GM04503 (cell line): ENCODE measurements at regions not wholly inside any gene's neighbourhood (a gene's known extent, or its start where the extent isn't known, plus 50 kb on each side); places are given as distances from the start of the nearest gene placed in this dataset.

Source experiments
- DNase-seq: peaks from one replicate; pipeline ENCODE4 v3.0.0-alpha.2; 2012; ENCODE audit warnings: low read depth

DNA sequence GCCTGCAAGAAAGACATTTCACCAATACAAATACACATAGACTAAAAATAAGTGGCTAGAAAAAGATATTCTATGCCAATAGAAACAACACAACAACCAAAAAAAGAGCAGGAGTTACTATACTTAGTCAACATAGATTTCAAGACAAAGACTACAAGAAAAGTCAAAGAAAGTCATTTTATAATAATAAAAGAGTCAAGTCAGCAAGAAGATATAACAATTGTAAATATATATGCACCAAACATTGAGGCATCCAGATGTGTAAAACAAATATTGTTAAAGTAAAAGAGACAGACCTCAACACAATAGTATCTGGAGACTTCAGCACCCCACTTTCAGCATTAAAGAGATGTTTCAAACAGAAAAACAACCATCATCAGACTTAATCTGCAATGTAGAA, 104.6 kb downstream of the AMY1C start:
- DNase-seq: no peak

DNA sequence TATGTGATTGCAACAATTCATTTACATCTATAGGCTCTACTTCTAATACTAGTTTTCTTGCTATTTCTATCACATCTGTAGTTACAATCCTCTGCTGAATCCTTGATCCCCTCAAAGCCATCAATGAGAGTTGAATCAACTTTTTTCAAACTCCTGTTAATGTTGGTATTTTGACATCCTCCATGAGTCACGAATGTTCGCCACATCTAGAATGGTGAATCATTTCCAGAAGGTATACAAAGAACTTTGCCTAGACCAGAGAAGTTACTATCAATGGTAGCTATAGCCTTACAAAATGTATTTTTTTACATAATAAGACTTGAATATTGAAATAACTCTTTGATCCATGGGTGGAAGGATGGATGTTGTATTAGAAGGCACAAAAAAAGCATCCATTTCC, 110.0 kb downstream of the AMY1C start:
- DNase-seq: no peak

DNA sequence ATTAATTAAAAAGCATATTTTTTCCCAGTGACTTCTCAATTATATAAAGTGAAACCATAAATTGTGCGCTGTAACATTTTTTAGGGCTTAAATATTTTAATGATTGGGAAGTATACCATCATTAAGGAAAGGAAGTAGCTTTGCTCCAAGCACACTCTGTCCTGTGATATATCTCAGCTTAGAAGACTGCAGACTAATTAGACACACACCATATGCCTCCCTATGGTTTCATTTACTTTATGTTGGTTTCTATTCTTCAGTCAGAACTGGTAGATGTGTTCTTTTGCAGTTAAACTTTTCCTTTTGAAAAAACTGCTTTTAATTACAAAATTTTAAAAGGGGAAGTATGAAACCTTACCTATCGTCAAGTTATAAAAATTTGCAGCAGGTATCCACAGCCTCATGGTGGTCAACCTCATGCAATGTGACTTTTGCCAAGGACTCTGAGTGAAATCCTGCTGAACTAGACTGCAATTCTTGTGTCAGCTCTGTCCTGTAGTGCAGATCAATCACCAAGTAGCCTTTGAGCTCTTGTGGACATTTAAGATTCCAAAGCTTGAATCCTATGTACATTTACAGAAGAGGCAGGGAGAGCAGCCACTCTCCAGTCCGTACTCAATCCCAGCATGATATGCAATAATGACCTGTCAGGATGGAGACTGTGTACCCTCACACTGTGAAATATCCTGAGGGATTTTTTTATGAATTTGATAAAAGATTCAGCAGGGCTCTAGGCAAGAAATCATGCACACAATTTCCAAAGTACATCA, 149.1 kb downstream of the AMY1C start:
- no peak for DNase-seq

DNA sequence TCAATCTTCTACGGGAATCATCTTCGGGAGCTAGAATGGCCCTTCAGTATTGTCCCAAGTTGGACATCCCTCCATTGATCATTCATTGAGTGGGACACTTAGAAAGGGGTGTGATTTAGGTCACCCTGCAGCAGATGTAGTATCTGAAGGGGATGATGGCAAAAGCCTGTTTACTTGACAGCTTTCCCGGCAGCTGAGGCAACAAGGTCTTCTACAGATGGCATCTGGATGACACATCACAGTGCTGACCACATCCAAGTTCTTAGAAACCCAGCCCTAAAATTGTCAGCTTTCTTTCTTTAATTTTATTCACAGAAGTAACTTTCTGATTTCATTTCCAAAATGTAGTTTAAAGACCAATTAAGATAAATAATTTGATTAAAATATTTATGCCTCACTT, 150.3 kb downstream of the AMY1C start:
- DNase-seq: no peak

DNA sequence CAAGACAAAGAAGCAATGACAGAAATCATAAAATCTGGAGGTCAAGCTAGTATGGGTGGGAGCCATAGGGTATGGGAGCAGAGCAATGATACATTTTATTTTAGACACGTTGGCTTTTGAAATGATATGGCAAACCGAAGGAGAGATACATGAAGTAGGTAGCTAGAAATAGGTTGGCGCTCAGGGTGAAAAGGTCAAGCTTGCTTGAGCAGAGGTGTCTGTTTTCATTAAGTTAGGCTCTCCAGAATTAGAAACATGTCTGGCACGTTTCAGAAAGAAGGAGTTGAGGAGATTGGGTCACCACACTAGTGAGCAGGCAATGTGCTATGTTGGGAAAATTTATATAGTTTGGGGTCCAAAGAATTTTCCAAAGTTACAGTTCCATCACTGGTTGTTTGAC, 151.4 kb downstream of the AMY1C start:
- DNase-seq: no peak

DNA sequence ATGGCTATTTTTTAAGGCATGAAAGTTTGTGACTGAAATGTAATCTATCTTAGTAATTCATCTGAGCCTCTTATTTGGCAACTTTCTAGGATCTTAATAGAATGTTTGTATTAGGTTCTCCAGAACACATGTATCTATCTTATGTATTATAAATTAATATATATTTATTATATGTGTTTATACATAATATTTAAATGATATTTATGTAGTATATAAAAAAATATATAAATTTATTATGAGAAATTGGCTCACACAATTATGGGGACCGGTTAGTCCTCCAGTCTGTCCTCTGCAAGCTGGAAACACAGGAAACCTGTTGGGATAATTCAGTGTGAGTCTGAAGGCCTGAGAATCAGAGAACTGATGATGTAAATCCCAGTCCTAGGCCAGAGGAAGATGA, 155.7 kb downstream of the AMY1C start:
- no peak for DNase-seq

DNA sequence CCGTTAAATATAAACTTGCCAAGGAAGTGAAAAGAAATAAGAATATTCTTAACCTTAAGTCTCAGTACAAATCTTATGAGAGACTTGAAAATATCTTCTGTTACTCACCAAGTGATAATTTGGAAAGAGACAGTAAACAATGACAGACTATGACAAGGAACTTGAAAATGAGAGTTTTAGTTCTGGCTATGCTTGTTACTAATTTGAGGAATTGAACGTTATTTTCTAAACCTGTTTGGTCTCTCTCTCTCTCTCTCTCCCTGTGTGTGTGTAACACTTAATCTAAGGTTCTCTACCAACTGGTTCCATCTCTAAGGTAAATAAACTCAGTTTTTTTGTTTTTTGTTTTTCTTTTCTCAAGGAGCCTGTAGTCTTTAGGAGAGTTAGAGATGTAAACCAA, 161.8 kb downstream of the AMY1C start:
- no peak for DNase-seq

DNA sequence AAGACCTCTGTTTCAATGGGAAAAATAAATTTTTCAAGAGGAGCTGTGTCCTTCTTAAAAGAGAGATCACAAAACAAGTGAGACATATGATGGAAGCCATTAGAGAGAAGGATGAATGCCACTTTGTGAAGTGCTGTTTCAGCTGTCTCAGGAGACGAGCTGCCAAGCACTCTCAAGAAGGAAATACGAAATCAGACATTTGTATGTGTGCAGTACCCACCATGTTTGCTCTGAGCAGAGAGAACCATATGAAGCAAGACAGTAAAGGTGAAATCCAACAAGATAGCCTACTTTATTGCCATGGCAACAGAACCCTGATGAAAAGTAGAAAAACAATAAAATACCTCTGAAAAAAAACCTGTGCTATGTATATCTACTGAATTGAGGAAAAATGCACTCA, 168.1 kb downstream of the AMY1C start:
- DNase-seq: no peak

DNA sequence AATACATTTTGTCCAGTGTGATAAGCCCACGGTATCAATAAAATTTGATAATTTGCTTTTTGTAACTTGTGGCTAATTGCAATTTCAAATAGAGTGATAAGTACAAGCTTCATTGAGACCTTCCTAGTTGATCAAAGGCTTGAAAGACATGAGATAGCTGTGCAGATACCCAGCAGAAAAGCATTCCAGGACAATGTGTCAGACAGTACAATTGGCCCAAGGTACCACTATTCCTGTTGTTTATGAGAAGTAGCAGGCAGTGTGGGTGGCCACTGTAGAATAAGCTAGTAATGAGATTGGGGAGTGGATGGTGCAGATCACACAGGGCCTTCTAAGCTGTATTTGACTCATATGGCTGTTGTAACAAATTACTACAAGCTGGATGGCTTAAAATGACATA, 182.2 kb downstream of the AMY1C start:
- DNase-seq: no peak

DNA sequence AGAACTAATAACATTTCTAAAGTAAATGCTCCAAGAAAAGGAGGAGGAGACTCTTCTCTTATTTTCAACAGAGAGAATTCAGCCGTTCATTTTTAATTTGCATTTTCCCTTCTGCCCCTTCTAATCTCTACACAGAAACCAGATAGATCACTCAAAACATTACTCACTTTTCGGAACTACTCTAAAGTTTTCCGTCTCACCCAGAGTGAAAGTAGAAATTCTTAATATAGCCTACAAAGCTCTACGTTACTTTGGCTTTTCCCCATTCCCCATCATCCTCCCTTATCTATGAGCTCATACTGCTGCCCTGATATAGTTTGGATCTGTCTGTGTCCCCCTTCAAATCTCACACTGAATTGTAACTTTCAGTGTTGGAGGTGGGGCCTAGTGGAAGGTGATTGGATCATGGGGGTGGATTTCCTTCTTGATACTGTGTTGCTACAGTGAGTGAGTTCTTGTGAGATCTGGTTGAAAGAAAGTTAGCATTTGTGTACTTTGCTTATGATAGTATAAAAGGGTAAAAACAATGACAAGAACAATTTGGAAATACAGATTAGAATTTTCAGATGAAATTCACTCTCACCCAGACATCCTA, 188.2 kb downstream of the AMY1C start:
- no peak for DNase-seq

DNA sequence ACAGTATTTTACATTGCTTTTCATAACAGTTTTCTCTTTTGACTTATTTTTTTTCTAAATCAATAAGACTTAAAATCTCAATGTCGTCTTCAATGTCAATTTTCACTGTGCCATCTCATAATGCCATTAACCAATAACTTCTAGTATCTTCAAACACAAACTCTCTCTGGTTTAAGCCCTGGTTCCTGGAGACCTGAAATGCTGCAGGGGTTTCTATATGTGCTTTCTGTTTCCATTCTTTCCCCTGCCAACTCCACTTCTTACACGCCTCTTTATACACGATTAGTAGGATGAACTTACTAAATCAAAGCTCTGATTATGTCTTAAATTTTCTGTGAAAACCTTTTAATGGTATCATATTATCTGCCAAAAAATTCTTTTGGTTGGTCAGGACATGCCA, 191.4 kb downstream of the AMY1C start:
- no peak for DNase-seq

DNA sequence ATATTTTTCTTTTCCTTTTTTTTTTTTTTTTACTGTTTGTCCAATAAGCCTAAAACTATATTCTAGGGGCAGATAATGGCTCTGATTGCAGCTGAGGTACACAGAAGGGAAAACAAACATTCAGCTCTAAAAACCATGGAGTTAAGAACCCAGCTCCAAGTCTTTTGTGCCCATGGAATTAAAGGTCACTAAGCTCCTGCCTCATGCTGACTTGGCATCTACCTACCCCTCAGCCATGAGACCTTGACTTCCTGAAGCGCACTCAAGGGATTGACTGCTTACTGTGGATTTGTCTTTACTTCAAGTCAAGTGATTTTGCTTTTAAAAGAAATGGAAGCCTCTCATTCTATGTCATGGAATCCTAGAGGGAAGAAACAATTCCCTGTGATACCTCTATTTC, 192.3 kb downstream of the AMY1C start:
- no peak for DNase-seq

DNA sequence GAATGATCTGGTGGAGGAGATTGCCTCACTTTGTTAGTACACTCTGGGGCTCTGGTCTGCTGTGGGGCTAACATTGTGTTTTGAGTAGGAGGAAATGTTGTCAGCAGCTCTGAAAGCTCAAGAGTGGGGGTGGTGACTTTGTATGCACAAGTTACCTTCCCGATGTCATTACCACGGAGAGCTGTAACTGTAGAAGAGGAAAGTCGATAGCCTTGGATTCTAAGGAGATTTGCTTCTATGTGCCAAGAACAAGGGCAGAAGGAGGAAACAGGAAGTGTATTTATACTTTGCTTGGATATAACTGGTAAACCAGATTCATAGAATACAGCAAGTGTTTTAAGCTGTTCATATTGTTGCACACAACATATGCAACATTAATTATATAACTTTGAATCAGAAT, 196.1 kb downstream of the AMY1C start:
- DNase-seq: no peak

DNA sequence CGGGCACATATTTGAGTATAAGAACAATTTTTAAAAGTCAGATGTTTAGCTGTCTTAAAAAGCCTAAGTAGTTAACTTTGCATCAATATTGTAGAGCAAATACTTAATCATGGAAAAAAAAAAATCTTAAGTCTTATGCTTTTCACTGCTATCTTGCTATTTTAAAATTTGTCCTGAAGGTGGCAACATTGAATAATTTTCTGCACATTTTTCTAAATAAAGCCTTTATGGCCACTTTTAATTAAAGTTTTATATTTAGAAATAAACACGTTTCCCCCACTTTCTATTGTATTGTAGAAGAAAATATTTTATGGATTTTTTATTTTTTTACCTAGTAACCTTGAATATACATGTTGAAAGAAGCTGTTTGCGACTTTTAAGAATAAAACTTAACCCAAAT, 198.8 kb downstream of the AMY1C start:
- no peak for DNase-seq

DNA sequence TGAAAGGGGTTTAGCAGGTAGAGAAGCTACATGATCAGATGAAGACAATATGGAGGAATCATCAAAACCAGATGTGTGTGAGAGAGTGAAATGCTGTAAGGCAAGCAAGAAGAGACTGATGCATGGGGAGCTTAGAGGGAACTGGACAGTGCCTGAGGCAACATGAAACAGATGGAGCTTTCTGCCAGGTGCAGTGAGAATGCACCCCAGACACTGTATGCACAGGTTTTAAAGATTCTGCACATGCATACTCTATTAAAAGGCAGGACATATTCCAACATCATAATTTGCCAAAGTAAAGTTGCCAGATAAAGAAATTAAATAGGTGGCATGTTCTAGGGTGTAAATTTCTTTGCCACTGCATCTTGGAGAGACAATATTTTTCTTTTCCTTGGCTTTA, 200.1 kb downstream of the AMY1C start:
- no peak for DNase-seq

DNA sequence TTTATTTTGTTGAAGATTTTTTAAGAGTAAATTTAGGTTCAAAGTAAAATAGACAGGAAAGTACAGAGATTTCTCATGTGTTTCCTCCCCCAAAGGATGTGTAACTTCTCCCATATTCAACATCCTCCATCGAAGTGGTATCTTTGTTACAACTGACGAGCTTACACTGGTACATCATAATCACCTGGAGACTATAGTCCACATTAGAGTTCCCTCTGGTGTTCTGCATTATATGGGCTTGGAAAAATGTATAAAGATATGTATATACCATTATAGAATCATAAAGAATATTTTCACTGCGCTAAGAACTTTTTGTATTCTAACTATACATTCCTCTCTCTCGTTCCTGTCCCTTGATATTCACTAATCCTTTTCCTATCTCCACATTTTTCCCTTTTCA, 203.7 kb downstream of the AMY1C start:
- no peak for DNase-seq

DNA sequence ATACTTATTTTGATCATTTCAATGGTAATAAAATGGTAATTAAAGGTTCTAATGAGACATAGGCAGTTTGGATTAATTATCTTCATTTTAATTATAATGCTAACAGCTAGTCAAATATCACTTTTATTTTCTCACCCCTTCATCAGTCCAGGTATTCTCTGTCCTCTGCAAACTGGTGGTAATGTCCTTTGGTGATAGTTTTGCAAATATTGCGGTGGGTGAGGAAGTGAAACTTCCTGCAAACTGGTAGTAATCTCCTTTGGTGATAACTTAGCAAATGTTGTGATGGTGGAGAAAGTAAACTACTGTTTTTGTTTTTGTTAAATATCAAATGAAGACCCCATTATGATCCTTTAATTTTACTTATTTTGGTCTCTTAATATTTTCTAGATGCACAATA, 209.0 kb downstream of the AMY1C start:
- DNase-seq: no peak

DNA sequence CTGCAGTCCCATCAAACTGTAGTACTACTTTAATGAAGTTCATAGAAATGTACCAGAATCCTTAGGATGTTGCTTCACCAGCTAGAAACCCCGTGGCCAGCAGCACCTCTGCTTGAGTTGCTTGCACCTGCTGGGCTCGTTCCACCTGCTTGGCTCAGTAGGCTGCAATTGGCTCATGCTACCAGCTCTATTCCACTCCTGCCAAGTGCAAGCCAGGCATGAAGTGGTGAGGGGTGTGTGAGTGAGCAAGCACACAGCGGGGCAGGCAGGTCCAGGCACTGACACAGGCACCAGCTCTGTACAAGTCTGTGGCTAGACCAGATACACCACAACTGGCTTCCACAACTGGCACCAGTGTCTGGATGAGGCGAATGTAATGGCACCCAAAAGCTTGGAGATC, 209.9 kb downstream of the AMY1C start:
- no peak for DNase-seq

DNA sequence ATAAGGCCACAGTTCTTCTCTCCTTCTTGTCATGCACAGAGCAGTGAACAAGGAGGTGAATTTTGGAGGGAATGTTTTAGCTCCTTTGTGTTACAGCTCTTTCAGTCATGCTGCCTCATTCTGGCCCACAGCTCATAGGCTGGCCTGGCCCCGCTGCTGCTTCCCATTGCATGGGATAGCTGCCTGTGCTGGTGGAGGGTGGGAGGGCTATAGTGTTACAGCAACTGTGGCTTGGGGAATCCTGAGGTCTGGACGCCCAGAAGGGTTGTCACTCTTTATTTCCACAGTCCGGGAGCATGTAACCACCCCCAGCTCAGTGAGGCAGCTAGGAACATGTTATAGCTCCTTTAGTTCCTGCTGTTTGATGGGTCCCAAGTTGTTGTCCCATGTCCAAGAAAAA, 210.3 kb downstream of the AMY1C start:
- DNase-seq: no peak

DNA sequence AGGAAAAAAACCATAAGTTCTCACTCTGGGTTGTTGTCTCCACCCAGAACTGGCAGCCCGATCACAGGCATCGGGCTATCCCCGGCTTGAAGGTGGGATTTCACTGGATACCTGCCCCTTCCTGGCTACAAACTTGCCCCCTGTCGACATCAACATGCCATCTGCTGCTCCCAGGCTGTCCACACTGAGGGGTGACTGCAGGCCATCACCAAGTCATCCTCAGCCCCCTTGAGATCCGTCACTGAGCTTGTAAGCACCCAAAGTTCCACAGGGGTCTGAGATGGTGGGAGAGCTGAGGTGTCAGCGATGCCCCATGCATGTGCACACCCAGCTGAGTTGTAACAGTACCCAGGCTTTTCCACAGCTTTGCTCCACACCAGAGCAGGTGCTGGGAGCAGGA, 211.0 kb downstream of the AMY1C start:
- DNase-seq: no peak

DNA sequence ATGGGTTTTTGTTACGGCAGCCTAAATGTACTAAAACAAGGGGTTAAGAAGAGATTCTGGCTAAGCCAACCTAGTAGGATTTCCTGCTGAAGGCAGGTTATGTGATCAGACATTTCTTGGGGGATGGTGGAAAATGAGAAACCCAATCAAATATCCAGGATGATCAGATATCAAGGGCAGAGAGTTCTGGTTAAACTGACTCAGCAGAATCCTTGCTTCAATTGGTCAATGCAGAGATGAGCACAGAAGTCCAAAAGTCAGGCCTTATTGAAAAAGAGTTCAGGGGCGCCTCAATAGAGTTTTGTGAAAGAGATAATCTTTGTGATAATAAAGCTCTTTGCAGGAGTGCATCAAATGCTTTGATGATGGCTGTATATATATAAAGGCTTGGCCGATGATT, 237.1 kb downstream of the AMY1C start:
- DNase-seq: no peak

DNA sequence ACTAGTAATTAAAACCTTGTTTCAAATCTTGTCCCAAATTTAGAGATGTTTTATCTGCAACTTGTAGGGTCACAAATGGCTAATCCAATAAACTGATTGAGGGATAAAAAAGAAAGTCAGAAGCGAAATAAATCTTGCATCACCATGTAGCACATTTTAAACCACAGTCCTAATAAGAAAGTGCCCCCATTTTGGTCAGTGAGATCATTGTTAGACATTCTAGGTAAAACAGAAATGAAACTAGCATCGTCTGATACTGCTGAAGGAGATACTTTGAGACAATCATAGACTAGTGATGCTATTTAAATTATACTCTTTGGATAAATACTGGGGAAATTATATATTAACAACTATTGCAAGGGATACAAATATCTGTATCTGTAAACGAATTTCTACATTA, 247.9 kb downstream of the AMY1C start:
- DNase-seq: no peak

DNA sequence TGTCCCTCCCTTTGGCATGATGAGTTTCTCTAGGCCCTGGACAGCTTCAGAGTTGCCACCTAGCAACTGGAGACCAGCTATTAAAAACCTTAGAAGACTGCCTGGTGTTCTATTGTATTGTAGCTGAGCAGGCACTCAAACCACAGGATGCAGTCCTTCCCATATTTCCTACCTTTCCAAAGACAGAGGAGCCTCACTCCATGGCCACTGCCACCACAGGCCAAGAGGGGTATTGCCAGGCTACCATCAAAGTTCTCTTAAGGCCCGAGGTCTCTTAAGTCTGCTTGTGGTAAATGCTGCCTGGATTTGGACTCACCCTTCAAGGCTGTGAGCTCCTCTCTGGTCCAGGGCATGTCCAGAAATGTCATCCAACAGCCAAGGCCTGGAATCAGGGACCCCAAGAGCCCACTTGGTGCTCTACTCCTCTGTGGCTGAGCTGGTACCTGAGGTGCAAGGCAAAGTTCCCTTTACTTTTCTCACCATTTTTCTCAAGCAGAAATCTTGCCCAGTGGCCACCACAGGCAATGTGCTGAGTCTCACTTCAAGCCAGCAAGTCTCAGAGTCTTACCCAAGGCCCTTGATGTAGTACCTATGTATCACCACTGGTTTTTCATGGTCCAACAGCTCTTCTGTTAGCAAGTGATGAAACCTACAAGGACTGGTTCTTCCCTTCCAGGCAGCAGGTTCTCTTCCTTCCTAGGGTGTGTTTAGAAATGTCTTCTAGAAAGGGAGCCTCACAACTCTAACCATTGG, 269.4 kb downstream of the AMY1C start:
- no peak for DNase-seq

DNA sequence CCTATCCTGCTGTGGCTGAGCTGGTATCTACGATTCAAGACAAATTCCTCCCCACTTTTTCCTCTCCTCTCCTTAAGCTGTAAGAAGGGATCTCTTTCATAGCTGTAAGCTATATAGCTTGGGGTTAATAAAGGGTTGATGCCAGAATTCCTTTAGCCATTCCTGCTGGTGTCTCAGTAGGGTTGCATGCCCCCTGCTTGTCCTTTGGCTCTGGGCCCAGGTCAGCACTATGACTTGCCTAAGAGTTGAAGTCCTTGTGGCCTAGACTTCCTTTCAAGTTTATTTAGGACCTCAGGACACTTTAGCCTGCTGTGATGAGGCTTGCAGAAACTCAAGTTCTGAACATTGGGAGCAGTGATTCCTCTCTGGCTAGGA, 270.0 kb downstream of the AMY1C start:
- no peak for DNase-seq
